ENCODE measurements at regions not wholly inside any gene's neighbourhood (a gene's known extent, or its start where the extent isn't known, plus 50 kb on each side); places are given as distances from the start of the nearest gene placed in this dataset.
A peak's percentile ranks its signal among the peaks of the same experiment; 100 is the strongest.
"Not testable (repeated sequence)": the region's sequence is repeated elsewhere in the genome, so short reads cannot be mapped to it uniquely, and the experiment has no call there.

DNA sequence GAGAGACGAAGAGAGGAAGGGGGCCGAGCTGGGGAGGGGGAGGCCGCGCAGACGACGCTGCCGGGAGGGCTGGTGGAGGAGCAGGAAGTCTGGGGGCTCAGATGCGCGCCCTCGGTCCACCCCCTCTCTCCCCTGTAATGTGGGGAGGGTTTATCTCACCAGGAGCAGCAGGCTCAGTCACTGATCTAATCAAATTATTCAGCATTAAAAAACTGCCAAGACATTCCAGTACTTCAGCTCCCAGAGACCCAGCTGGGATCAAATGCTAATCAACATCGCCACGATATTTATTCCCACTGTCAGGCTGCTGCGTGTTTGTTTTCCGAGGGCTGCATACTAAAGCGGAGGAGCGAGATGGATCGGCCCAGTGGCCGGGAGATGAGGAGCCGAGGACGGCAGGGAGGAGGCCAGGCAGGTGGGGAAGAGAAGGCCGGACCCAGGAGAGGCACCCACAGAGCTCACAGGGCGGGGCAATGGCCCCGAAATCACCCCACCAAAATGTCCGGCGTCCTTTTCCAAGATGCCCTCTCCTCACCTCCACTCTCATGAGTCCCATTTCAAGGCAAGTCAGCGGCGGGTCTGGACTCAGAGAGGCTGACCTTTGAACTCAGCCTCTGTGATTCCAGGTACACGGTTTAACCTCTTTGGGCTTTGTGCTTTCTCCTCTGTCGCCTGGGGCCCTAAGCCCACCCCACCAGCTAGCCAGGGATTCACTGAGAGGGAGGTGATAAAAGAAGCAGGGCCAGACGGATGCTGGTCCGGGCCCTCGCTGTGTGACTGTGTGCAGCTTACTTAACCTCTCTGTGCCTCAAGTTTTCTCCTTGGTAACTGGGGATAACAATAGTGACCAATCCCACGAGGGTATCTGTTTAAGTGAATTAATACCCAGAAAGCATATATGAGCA, 502.1 kb downstream of the MN1 start:
- no peak for ATAC-seq

DNA sequence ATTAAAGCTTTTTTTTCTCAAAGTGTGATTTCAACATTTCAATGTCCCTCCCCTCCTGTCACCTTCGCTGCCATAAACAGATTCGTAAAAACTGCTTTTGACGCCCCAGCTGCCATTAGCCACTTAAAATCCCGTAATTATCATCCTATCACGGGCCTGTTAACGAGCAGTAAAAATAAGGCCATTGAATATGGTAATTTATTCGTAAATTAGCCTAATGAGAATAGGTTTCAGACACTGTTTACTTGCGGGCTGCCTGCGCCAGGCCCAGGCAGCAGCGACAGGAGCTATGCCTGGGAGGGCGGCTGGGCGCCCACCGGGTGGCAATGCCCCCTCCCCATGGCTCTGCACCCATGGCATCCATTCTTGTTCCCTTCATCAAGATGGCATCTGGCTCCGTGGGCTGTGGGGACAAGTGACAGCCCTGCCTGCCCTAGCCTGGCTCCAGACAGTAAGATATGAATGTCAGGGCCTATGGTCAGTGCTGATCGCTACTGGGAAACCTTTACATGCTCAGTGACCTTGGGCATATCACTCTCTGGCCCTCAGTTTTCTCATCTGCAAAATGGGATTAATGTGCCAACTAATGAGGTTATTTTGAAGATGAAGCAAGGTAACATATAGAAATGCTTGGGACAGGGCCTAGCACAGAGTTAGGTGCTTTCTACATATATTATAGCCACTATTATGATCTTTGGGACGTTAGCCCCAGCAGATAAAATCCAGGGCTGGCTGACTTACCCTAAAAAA, 500.8 kb downstream of the MN1 start:
- no peak for ATAC-seq

DNA sequence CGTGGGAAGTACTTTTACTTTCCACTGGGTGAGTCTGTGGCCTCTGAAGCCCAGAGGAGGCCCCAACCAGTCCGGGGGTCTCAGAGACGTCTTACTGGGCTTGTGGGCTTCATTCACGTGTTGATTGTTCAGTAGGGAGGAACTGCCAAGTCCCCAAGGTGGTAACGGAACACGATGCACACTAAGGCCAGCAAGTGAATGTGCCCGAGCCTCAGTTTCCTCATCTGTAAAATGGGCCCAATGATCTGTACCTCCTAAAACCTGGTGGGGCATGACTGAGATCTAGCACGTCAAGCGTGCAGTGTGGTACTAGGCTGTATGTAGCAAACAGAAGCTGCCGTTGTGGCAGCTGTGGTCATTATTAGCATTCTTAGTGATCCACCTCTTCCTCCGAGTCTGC, 499.1 kb downstream of the MN1 start:
- no peak for ATAC-seq

DNA sequence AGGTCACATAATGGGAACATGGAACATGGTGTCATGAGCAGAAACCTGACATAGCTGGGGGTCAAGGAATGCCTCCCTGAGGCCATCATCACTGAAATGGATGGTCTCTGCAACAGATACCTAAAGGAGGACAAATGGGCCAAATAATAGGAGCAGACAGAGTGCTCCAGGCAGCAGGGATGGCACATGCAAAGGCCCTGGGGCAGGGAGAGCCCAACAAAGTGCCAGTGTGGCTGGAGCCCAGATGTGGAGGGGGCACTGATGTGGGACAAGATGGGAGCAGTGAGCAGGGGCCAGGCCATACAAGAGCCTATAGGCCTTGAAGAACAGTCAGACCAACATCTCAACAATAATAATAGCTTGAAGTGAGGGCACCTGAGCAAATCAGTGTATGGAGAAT, 497.8 kb downstream of the MN1 start:
- ATAC-seq = no peak

DNA sequence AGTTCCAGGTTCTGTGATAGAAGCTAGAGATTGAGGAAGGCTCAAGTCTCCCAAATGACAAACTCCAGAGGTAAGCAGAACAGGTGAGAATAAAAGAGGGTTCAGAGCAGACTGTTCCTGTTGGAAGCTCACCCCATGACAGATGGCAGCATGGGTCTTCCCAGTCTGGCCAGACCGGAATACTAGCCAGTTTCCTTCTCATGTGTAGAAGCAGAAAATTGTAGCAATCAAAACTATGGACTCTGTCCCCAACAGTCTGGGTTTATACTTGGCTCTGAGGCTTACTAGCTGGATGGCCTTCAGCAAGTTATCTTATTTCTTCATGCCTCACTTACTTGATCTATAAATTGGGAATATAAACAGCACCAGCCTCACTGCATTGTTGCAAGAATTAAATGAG, 494.8 kb downstream of the MN1 start:
- no peak for ATAC-seq

DNA sequence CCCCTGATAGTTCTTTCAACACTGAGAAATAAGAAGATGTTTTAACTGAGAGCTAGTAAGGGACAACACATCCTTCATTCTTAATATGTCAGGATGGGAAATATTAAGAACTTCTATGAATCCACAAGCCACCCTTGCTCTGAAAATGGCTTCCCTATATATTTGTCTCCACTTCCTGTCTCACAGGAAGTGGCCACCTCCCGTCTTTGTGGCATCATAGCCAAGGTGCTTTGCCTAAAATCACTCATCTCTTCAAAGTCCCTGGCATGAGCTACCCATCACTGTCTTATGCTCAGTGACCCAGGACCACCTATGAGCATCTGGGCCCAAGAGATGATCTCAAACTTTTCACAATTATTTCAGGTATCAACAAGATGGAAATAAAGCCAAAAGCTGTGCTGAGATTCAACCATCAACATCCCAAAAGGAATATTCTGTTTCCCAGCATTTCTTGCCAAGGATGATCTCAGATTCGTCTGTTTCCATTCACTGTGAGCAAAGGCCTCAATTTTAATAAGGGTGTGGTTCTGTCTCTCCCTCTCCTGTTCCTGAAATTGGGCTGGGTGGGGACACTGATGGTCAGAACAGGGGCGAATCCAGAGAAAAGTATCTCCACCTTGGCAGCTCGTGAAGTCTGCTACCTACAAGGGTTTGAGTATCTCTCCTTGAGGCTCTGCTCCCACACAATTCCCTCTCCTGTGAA, 493.9 kb downstream of the MN1 start:
- no peak for ATAC-seq

DNA sequence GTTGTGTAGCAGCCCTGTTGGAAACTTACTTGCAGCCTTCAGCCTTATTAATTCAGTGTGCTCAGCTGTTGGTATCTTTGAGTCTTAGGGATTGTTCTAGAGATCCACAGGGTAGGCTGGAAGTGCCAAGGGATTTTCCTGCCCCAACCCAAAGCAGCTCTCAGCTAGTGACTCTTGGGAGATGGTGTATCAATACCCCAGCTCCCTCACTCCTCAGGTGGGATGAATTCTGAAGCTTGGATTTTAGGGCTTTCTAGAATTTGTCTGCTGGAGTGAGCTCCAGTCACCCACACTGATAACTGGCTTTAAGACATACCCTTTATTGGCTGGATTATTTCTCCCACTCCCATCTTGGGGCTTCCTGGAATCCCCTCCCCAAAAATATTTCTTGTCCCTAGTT, 493.0 kb downstream of the MN1 start:
- ATAC-seq = no peak

DNA sequence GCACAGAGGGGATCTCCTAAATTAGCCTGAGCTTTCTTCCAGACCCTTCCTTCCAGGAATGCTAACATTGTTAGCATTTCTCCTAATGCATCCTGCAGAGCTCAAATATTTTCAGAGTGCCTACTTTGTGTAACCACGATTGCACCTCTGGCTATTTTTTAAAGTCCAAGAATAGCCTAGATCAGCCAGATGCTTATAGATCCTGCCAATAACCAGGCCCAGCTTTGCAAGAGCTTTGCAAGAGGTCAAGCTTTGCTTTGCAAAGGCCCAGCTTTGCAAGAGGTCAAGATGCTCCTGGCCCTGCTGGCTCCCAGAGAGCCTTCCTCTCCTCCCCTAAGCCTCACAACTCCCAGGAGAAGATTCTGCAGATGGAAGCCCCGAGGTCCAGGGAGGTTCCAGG, 491.9 kb downstream of the MN1 start:
- ATAC-seq = no peak

DNA sequence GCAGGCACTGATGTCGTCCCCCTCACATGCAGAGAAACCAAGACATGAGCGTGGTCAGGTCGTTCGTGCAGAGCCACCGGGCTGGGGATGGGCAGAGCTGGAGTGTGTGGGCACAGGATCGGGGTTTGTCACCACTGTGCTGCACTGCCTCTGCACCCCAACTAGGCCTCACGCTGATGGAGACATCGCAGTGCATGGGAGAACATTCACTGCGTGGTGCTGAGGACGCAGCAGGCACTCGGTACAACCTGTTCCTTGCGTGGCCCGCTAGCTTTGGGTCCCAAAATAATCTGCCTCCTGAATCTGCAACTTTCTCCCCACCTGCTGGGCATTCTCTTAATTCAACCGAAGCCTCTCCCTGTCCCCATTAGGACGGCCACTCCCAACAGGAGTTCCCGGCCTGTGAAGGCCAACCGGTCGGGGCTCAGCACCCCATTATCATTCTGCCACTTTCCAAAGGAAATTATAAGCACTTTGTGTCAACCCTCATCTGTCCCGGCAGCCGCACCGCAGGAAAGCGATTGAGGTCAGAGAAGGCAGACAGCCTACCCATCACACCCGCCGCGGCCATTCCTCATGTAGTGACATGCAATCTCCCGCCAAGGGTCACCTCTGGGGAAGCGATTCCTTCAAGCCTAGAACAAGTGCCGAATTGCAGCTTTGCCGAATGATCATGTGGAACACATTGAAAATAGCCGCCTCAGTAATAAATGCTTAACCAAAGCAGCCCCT, 490.4 kb downstream of the MN1 start:
- ATAC-seq = no peak

DNA sequence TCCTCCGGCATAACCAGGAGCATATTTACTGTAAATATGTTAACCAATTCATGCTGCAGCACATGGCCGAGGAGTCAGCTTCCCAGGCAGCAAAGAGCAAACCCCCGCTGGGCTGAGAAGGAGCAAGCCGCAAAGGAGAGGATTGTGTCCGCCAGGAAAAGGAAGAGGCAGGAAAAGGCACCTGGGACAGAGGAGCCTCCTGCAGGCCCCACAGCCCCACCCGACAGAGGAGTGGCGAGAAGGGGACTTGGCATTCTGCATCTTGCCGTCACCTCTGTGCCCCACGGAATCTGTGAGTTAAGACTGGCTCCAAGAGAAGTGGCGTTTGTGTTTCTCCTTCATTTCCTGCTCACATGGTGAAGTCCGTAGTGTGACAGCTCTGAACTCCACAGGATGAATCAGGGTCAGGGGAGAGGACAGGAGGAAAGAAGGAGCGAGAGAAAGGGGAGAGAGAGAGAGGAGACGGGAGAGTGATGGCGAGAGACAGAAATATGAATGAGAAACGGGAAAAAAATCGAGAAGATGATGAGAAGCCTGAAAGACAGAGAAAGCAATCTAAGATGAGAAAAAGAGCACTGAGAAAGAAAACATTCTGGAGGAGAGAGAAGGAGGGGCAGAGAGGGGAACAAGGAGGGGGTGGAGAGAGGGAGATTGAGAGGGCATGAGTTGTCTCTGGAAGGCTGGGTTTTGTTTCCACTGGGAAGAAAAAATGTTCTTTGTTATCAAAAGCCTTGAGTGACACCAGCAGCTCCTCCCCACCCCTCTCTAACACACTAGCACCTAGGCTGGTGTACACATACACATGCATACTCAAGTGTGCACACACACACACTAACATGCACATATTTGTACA, 489.6 kb downstream of the MN1 start:
- ATAC-seq = no peak

DNA sequence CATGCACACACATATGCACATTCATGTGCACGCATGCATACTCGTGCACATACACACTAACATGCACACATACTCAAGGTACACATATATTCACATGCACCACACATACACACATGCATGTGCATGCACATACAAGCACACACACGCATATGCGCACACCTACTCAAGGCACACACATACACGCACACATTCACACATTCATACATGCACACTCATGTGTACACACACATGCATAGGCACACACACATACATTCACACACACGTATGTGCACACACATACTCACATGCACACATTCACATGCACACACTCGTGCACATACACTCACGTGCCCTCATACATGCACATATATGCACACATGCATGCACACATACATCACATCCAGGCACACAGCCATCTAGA, 489.0 kb downstream of the MN1 start:
- ATAC-seq = no peak

DNA sequence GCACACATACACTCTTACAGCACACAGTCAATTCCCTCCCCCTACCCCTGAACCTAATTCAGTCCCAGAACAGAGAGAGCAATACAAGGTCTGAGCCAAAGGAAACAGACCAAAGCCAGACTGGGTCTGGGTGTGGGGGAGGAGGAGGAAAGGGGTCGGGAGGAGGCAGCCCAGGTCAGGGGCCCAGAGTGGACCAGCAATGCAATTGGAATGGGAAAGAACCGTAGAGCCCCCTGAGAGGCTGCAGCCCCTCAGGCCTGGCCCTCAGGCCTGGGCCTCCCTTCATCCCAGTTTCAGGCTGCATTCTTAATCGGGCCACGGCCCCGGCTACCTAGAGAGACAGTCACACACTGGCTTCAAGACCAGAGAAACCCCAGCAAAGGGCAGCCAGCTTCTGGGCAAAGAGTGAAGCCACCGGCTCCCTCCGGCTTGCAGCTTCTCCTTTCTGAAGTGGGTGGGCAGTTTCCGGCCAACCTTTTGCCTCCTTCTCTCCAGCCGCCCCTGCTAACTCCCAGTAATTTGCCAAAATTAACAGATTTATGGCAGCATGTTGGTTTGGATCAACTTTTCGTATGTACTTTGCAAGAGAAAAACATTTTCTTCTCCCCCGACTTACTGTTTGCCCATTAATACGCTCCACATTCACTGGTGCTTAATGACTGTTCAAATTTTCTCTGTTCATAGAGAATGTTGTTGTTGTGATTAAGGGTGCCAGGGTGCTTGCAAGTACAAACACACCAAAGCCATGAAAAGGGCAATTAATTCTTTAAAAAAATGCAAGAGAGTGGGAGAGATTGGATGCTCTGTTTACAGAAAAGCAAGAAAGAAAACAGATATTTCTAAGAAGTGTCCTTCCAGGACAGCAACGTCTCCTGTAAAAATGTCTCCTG, 488.3 kb downstream of the MN1 start:
- no peak for ATAC-seq

DNA sequence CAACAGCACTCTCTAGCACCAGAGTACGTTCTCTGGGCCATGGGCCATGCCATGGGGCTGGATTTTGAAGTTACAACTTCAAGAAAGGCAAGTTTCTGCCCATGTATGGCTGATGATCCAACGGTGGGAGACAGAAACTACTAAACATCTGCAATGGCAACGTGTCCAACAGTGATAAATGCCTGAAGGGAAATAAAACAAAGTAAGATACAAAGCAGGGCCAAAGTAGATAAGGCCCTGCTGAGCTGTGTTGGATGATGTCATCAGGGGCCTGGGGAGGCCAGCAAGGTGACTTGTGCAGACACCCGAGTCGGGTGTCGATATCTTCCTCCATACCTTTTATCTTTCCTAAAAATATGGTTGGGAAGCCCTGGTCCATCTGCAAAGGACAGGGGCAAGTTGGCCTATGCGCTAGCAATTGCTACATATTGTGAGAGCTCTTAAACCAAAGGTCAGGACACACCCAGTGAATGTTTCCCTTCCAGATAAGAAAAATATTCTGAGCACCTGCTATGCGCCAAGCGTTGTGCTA, 487.2 kb downstream of the MN1 start:
- no peak for ATAC-seq

DNA sequence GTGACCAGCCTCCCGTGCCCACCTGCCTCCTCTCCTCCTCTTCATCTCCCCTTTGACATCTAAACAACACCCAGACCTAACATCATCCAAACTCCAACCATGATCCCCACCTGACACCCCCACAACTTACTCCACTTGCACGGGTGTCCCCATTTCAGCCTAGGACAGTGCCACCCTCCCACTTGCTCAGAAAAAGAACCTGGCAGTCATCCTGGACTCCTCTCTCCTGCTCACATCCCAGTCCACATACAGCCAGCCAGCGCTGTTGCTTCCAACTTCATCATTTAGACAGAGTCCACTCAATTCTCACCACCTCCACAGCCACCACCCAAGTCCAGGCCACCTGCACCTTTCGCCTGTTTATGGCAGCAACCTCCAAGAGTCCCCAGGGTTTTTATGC, 485.7 kb downstream of the MN1 start:
- ATAC-seq = no peak

DNA sequence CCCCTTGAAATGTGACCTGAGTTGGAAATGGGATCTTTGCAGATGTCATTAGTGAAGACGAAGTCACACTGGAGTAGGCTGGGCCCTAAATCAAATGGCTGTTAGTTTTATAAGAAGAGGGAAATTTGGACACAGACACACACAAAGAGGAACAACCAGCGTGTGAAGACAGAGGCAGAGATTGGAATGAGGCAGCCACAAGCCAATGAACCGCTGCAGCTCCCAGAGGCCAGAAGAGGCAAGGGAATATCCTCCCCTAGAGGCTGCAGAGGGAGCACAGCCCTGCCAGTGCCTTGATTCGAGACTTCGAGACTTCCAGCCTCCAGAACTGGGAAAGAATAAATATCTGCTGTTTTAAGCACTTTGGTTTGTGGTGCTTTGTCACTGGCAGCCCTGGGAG, 484.5 kb downstream of the MN1 start:
- ATAC-seq = no peak

DNA sequence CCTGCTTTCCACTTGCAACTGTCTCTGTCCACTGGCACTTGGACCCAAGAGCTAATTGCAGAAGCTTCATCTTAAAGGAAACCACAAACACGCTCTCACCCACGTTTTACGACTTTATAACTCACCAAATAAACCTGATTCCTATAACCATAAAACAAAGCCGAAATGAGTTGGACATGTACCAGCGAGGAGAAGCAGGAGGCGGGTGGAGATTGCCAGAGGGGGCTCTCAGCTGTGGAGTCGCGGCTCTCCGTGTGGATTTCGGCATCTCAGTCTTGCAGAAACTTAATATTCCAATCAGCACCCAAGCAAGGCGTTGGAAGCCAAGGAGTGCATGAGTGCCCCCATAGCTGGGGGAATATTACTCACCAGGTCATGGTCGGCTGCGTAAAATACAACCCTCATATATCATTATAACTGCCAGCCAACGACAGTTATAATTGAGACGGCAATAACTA, 483.6 kb downstream of the MN1 start:
- no peak for ATAC-seq

DNA sequence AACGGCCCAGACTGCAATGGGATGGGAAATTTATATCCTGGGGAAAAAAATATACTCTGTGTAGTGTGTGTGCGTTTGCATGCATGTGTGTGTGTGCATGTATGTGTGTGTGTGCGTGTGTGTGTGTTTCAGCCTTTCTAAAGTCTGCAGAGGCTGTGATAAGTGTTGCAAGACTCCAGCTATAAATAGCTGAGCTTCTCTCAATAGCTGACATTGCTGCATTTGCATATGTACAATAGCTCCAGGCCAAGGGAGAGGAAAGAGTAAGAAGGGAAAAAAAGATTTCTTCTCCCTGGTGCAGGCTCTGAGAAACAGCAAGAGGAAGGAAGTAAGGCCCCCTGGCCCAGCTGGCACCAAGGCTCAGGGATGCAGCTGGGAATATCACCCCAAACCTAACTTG, 483.0 kb downstream of the MN1 start:
- ATAC-seq = peak; percentile 52

DNA sequence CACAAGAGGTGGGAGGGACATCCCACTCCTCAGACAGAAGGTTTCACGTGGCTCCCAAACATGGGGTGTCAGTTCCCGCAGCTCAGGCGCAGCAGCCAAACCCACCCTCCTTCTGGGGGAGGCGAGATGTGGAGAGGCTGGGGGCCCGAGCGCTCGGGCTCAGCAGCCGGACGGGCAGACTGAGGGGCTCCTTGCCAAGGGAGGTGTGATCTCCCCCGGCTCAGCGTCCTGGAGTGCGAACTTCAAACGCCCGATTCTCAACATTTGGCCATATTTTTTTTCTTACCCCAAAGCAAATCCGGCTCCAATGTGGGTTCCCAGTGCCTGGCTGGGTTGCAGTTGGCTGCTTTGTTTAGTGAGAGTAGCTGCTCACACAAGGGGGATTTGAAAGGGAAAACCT, 477.9 kb downstream of the MN1 start:
- ATAC-seq = no peak

DNA sequence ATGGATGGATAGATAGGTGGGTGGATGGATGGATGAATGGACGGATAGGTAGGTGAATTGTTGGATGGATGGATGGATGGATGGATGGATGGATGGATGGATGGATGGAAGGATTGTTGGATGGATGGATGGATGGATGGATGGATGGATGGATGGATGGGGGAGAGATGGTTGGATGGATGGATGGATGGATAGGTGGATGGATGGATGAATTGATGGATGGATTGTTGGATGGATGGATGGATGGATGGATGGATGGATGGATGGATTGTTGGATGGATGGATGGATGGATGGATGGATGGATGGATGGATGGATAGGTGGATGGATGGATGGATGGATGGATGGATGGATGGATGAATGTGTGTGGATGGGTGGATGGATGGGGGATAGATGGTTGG, 476.6 kb downstream of the MN1 start:
- ATAC-seq = not testable (repeated sequence)

DNA sequence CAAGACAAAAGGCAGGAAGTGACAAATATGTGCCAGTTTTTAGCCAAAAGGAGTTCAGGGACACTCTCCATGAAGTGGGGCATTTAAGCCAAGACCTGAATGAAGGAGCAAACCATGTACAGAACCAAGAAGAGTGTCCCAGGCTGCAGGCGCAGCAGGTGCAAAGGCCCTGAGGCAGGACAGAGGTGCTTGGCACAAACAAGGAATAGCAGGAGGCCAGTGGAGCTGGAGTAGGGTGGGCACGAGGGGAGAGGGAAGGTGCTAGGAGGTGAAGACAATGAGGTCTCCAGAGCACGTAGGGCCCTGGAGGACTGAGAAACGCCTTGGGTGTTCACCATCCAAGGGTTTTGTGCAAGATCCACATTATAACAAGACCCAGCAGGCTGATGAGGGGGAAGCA, 474.1 kb downstream of the MN1 start:
- ATAC-seq = no peak
